Kidney (tissue), 13 donors: ENCODE measurements at regions not wholly inside any gene's neighbourhood (a gene's known extent, or its start where the extent isn't known, plus 50 kb on each side); places are given as distances from the start of the nearest gene placed in this dataset.

Experiments used
- DNase-seq, 5 donors: peaks; one replicate each; pipeline ENCODE4 v3.0.0-alpha.2; 2013 to 2020
- FAIRE-seq: peaks from 2 replicates; lab custom pipeline; 2012; peaks lifted over from hg19 to GRCh38; lab: Jason Lieb, UNC
- H3K27ac ChIP-seq, 2 donors: one replicate each; pipeline ENCODE4 v1.7.0; 2013; ENCODE audit warnings: low read depth in 2 of 2, low read length in 2 of 2, inconsistent platforms in 1 of 2
- H3K27me3 ChIP-seq: one replicate; pipeline ENCODE4 v1.7.1; 2013; ENCODE audit warnings: low read length, inconsistent platforms; ENCODE audit not compliant: control insufficient read depth, insufficient read depth
- H3K36me3 ChIP-seq, 3 donors: one replicate each; pipeline versions ENCODE4 v1.7.0 to v1.7.1; 2013; ENCODE audit warnings: low read length in 3 of 3, control low read depth in 1 of 3, inconsistent platforms in 1 of 3; ENCODE audit not compliant: insufficient read depth in 3 of 3, control insufficient read depth in 2 of 3
- H3K4me1 ChIP-seq, 3 donors: one replicate each; pipeline versions ENCODE4 v1.7.0 to v1.7.1; 2013; ENCODE audit warnings: low read length in 3 of 3, inconsistent platforms in 1 of 3, low read depth in 1 of 3; ENCODE audit not compliant: control insufficient read depth in 2 of 3, insufficient read depth in 2 of 3
- H3K4me3 ChIP-seq, 3 donors: one replicate each; pipeline versions ENCODE4 v1.7.0 to v1.8.1; 2013; ENCODE audit warnings: low read length in 3 of 3, control low read depth in 1 of 3, inconsistent platforms in 1 of 3
- H3K9ac ChIP-seq, 3 donors: one replicate each; pipeline versions ENCODE4 v1.7.0 to v1.7.1; 2013; ENCODE audit warnings: low read length in 3 of 3, control low read depth in 1 of 3, inconsistent platforms in 1 of 3
- H3K9me3 ChIP-seq, 3 donors: one replicate each; pipeline versions ENCODE4 v1.7.0 to v1.7.1; 2013; ENCODE audit warnings: low read length in 3 of 3, control low read depth in 1 of 3, inconsistent platforms in 1 of 3; ENCODE audit not compliant: control insufficient read depth in 2 of 3, insufficient read depth in 1 of 3
- CTCF ChIP-seq: IDR thresholded peaks from 3 replicates; pipeline ENCODE4 v1.5.1; 2012; ENCODE audit warnings: mild to moderate bottlenecking, moderate library complexity, borderline replicate concordance; ENCODE audit not compliant: insufficient read depth; ENCODE audit errors: extremely low read depth
- intact Hi-C: fragments of 100-400 bp; cut with DNase I; formaldehyde crosslinking; loops from one replicate; pipeline ENCODE4 v1.11.1; 2022
- donor health status: control.
- donor health status: control.
- donor health status: control.
- donor health status: control.
- donor health status: control.
- donor health status: DM: yes; HTN: yes; CAD: no.
- donor health status: Normal renal cell carcinoma (clear cell type).

GRCh38 chr6:113076116-113076515, 729.0 kb downstream of the RFPL4B start:
- intact Hi-C loops = no loop called here
- no peak for TF ChIP-seq CTCF
- no peak for FAIRE-seq
- H3K36me3 ChIP-seq = no peaks in the 10 kb centered on the region
- no peak overlapping the region for H3K9ac ChIP-seq
- no peak overlapping the region for H3K27ac ChIP-seq
- DNase-seq = no peak
- no peak overlapping the region for H3K4me3 ChIP-seq
- H3K27me3 ChIP-seq = no peaks in the 10 kb centered on the region
- H3K9me3 ChIP-seq = no peaks in the 10 kb centered on the region
- no peaks in the 10 kb centered on the region for H3K4me1 ChIP-seq

- H3K9me3 ChIP-seq = no peaks in the 10 kb centered on the region
- H3K27me3 ChIP-seq = no peaks in the 10 kb centered on the region
- no peak overlapping the region for H3K9ac ChIP-seq
- no peak for TF ChIP-seq CTCF
- DNase-seq = no peak
- H3K36me3 ChIP-seq = no peaks in the 10 kb centered on the region
- intact Hi-C loops = no loop called here
- no peak overlapping the region for H3K4me3 ChIP-seq
- no peaks in the 10 kb centered on the region for H3K4me1 ChIP-seq
- FAIRE-seq = no peak
- H3K27ac ChIP-seq = no peak overlapping the region
Measured at GRCh38 chr6:113076816-113077215, 729.7 kb downstream of the RFPL4B start.

GRCh38 chr6:113077794-113078193, 730.7 kb downstream of the RFPL4B start:
- no peak overlapping the region for H3K4me3 ChIP-seq
- TF ChIP-seq CTCF = no peak
- no peaks in the 10 kb centered on the region for H3K4me1 ChIP-seq
- no peak overlapping the region for H3K9ac ChIP-seq
- no peaks in the 10 kb centered on the region for H3K9me3 ChIP-seq
- no peaks in the 10 kb centered on the region for H3K36me3 ChIP-seq
- FAIRE-seq (no peak), DNase-seq (no peak)
- no peaks in the 10 kb centered on the region for H3K27me3 ChIP-seq
- no peak overlapping the region for H3K27ac ChIP-seq
- intact Hi-C loops = no loop called here

GRCh38 chr6:113078791-113079190, 731.7 kb downstream of the RFPL4B start:
- no peak for TF ChIP-seq CTCF
- intact Hi-C loops = no loop called here
- DNase-seq = peak in 1 of 5 donors; percentile 33
- no peak overlapping the region for H3K27ac ChIP-seq
- H3K4me1 ChIP-seq = no peaks in the 10 kb centered on the region
- H3K9me3 ChIP-seq = no peaks in the 10 kb centered on the region
- no peak for FAIRE-seq
- H3K4me3 ChIP-seq = no peak overlapping the region
- H3K36me3 ChIP-seq = no peaks in the 10 kb centered on the region
- H3K27me3 ChIP-seq = no peaks in the 10 kb centered on the region
- H3K9ac ChIP-seq = no peak overlapping the region
